ENCODE measurements at regions not wholly inside any gene's neighbourhood (a gene's known extent, or its start where the extent isn't known, plus 50 kb on each side); places are given as distances from the start of the nearest gene placed in this dataset.

GRCh38 chr9:103514767-103515166 lies 519.6 kb downstream of the CYLC2 start:
- no peak overlapping the region for H2AFZ ChIP-seq (ENCODE audit: low read depth, low read length)
- TF ChIP-seq ZNF274 (IDR thresholded peaks at IDR 0.05; ENCODE audit: borderline replicate concordance, low read depth, low read length) (no peak), ZNF174 (CRISPR knock-in tag; IDR thresholded peaks at IDR 0.05) (no peak), ZNF444 (CRISPR knock-in tag; IDR thresholded peaks at IDR 0.05) (no peak), ZKSCAN3 (CRISPR knock-in tag; IDR thresholded peaks at IDR 0.05) (no peak), MED1 (CRISPR knock-in tag; IDR thresholded peaks at IDR 0.05; ENCODE audit: borderline replicate concordance) (no peak)
- 5% methylated on average over 9 of the region's 9 CpGs for WGBS (ENCODE audit: insufficient coverage, low coverage, missing lambda C conversion rate)
- no peaks in the 10 kb centered on the region for H4K20me1 ChIP-seq (replicated peaks; ENCODE audit: control insufficient read depth, insufficient read depth, low read length)
- no peak overlapping the region for H3K4me3 ChIP-seq
- in situ Hi-C loops (cut with MboI) (no loop called here), intact Hi-C loops (cut with micrococcal nuclease) (no loop called here)
- H3K4me2 ChIP-seq (ENCODE audit: insufficient read depth, low read length): no peak overlapping the region
- DNase-seq (ENCODE audit: extremely low read depth in 1 of 4, low spot score in 3 of 4): no peak
- no peaks in the 10 kb centered on the region for H3K9me3 ChIP-seq (replicated peaks; ENCODE audit: control insufficient read depth, insufficient read depth, low read depth, low read length)
- no peaks in the 10 kb centered on the region for H3K27me3 ChIP-seq (ENCODE audit: control insufficient read depth in 2 of 2, insufficient read depth in 2 of 2, low read length in 2 of 2)
- no peak for ATAC-seq
- FAIRE-seq: no peak
- no peak overlapping the region for H3K9ac ChIP-seq (ENCODE audit: insufficient read depth in 1 of 2, low read depth in 2 of 2, low read length in 2 of 2)
- H3K36me3 ChIP-seq (ENCODE audit: control insufficient read depth, insufficient read depth, low read length): no peaks in the 10 kb centered on the region
- ChIA-PET CTCF (ENCODE audit: low intra/inter-chr PET ratio) (no interaction called here), POLR2A (no interaction called here)
- no peaks in the 10 kb centered on the region for H3K9me1 ChIP-seq (ENCODE audit: control insufficient read depth, insufficient read depth, low read length)
- H3K79me2 ChIP-seq (ENCODE audit: control insufficient read depth, insufficient read depth, low read length): no peaks in the 10 kb centered on the region
- H3K27ac ChIP-seq (ENCODE audit: extremely low read depth, low read depth, low read length): no peak overlapping the region
- no TSS peak for BruUV-seq (replicated peaks)
- H3K4me1 ChIP-seq (replicated peaks in 1 of 2; ENCODE audit: control insufficient read depth in 2 of 2, insufficient read depth in 2 of 2, low read length in 2 of 2): no peaks in the 10 kb centered on the region

- TF ChIP-seq ETV6 (IDR thresholded peaks at IDR 0.05; ENCODE audit: borderline replicate concordance in 1 of 2, low read depth in 2 of 2, low read length in 1 of 2) (no peak), ETV6 (CRISPR knock-in tag; IDR thresholded peaks at IDR 0.05; ENCODE audit: borderline replicate concordance) (no peak), MAFG (tag; conservative IDR thresholded peaks at IDR 0.05) (no peak), ZNF253 (CRISPR knock-in tag; conservative IDR thresholded peaks at IDR 0.05) (no peak), DMBX1 (CRISPR knock-in tag; IDR thresholded peaks at IDR 0.05; ENCODE audit: borderline replicate concordance) (no peak), SMAD2 (IDR thresholded peaks at IDR 0.05; ENCODE audit: low read depth, low read length) (no peak), ZNF175 (CRISPR knock-in tag; IDR thresholded peaks at IDR 0.05; ENCODE audit: low read depth) (no peak), FOXA1 (IDR thresholded peaks at IDR 0.05; ENCODE audit: borderline replicate concordance) (no peak), SMARCA4 (IDR thresholded peaks at IDR 0.05) (no peak)
- TF ChIP-seq, protein P1, sequence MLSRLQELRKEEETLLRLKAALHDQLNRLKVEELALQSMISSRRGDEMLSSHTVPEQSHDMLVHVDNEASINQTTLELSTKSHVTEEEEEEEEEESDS (CRISPR knock-in tag; IDR thresholded peaks at IDR 0.05): no peak
- TF ChIP-seq, protein P2, sequence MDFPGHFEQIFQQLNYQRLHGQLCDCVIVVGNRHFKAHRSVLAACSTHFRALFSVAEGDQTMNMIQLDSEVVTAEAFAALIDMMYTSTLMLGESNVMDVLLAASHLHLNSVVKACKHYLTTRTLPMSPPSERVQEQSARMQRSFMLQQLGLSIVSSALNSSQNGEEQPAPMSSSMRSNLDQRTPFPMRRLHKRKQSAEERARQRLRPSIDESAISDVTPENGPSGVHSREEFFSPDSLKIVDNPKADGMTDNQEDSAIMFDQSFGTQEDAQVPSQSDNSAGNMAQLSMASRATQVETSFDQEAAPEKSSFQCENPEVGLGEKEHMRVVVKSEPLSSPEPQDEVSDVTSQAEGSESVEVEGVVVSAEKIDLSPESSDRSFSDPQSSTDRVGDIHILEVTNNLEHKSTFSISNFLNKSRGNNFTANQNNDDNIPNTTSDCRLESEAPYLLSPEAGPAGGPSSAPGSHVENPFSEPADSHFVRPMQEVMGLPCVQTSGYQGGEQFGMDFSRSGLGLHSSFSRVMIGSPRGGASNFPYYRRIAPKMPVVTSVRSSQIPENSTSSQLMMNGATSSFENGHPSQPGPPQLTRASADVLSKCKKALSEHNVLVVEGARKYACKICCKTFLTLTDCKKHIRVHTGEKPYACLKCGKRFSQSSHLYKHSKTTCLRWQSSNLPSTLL (IDR thresholded peaks at IDR 0.05): no peak
- in situ Hi-C loops (cut with MboI): no loop called here
- WGBS (ENCODE audit: insufficient coverage, low coverage, missing lambda C conversion rate): 9% methylated on average over 3 of the region's 3 CpGs
- no peaks in the 10 kb centered on the region for H3K27me3 ChIP-seq (ENCODE audit: control insufficient read depth in 2 of 2, insufficient read depth in 2 of 2, low read length in 2 of 2)
- no peak overlapping the region for H2AFZ ChIP-seq (ENCODE audit: low read depth, low read length)
- no peaks in the 10 kb centered on the region for H3K36me3 ChIP-seq (ENCODE audit: control insufficient read depth, insufficient read depth, low read length)
- no peak overlapping the region for H3K4me3 ChIP-seq
- BruUV-seq (replicated peaks): no TSS peak
- no peak for DNase-seq (ENCODE audit: extremely low read depth in 1 of 4, low spot score in 3 of 4)
- FAIRE-seq: no peak
- no peaks in the 10 kb centered on the region for H3K9me1 ChIP-seq (ENCODE audit: control insufficient read depth, insufficient read depth, low read length)
- ATAC-seq: no peak
- no peaks in the 10 kb centered on the region for H3K4me1 ChIP-seq (replicated peaks in 1 of 2; ENCODE audit: control insufficient read depth in 2 of 2, insufficient read depth in 2 of 2, low read length in 2 of 2)
- no peaks in the 10 kb centered on the region for H3K9me3 ChIP-seq (replicated peaks; ENCODE audit: control insufficient read depth, insufficient read depth, low read depth, low read length)
- no peak overlapping the region for H3K4me2 ChIP-seq (ENCODE audit: insufficient read depth, low read length)
- intact Hi-C loops (cut with micrococcal nuclease): no loop called here
- H3K9ac ChIP-seq (ENCODE audit: insufficient read depth in 1 of 2, low read depth in 2 of 2, low read length in 2 of 2): no peak overlapping the region
- ChIA-PET POLR2A (no interaction called here), CTCF (ENCODE audit: low intra/inter-chr PET ratio) (no interaction called here)
- H3K79me2 ChIP-seq (ENCODE audit: control insufficient read depth, insufficient read depth, low read length): no peaks in the 10 kb centered on the region
- no peaks in the 10 kb centered on the region for H4K20me1 ChIP-seq (replicated peaks; ENCODE audit: control insufficient read depth, insufficient read depth, low read length)
- no peak overlapping the region for H3K27ac ChIP-seq (ENCODE audit: extremely low read depth, low read depth, low read length)
Observed at GRCh38 chr9:103522409-103522808, 527.3 kb downstream of the CYLC2 start.
